Rectal smooth muscle tissue (tissue), 1 donor: ENCODE measurements at regions not wholly inside any gene's neighbourhood (a gene's known extent, or its start where the extent isn't known, plus 50 kb on each side); places are given as distances from the start of the nearest gene placed in this dataset.

Experiments used
- H3K27ac ChIP-seq: one replicate; pipeline ENCODE4 v1.7.0; 2013; ENCODE audit warnings: low read depth, low read length, inconsistent platforms
- H3K27me3 ChIP-seq: one replicate; pipeline ENCODE4 v1.7.0; 2013; ENCODE audit warnings: low read length; ENCODE audit not compliant: control insufficient read depth, insufficient read depth
- H3K36me3 ChIP-seq: one replicate; pipeline ENCODE4 v1.7.0; 2013; ENCODE audit warnings: low read length; ENCODE audit not compliant: control insufficient read depth, insufficient read depth
- H3K4me1 ChIP-seq: one replicate; pipeline ENCODE4 v1.7.0; 2013; ENCODE audit warnings: low read length; ENCODE audit not compliant: control insufficient read depth, insufficient read depth
- H3K4me3 ChIP-seq: one replicate; pipeline ENCODE4 v1.7.0; 2013; ENCODE audit warnings: low read length
- H3K9ac ChIP-seq: one replicate; pipeline ENCODE4 v1.7.0; 2013; ENCODE audit warnings: low read length

GRCh38 chr2:200156166-200156835, 150.2 kb upstream of the SPATS2L start:
- Histone ChIP-seq H3K36me3 (no peaks in the 10 kb centered on the region), H3K27ac (no peak overlapping the region), H3K27me3 (no peaks in the 10 kb centered on the region), H3K9ac (no peak overlapping the region), H3K4me1 (no peaks in the 10 kb centered on the region), H3K4me3 (no peak overlapping the region)

- H3K4me1 ChIP-seq: no peaks in the 10 kb centered on the region
- H3K9ac ChIP-seq: no peak overlapping the region
- no peak overlapping the region for H3K4me3 ChIP-seq
- no peaks in the 10 kb centered on the region for H3K36me3 ChIP-seq
- H3K27ac ChIP-seq: no peak overlapping the region
- H3K27me3 ChIP-seq: no peaks in the 10 kb centered on the region
Measured at GRCh38 chr2:200158647-200159356, 147.7 kb upstream of the SPATS2L start.

DNA sequence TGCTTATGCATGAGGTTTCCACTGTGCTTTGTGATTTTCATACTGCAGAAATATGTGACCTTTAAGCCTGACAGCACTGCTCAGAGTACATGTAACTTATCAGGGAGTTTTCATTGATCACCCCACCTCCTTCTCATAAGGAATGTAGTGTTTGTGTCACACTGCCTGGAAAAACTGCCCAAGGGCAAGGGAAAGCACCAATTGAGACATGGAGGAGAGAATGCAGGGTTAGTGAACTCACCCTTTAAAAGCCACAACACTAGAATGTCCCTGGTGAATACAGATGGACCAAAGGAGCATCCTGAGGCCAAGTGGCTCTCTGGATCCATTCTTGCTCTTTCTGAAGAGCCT, 147.2 kb upstream of the SPATS2L start:
- Histone ChIP-seq H3K4me3 (no peak overlapping the region), H3K4me1 (no peaks in the 10 kb centered on the region), H3K36me3 (no peaks in the 10 kb centered on the region), H3K9ac (no peak overlapping the region), H3K27ac (no peak overlapping the region), H3K27me3 (no peaks in the 10 kb centered on the region)

- no peak overlapping the region for H3K27ac ChIP-seq
- H3K4me3 ChIP-seq: no peak overlapping the region
- H3K27me3 ChIP-seq: no peaks in the 10 kb centered on the region
- H3K9ac ChIP-seq: no peak overlapping the region
- no peaks in the 10 kb centered on the region for H3K4me1 ChIP-seq
- H3K36me3 ChIP-seq: no peaks in the 10 kb centered on the region
Measured at GRCh38 chr2:200159829-200160781, 146.4 kb upstream of the SPATS2L start.

- H3K36me3 ChIP-seq: no peaks in the 10 kb centered on the region
- no peaks in the 10 kb centered on the region for H3K4me1 ChIP-seq
- no peak overlapping the region for H3K9ac ChIP-seq
- no peak overlapping the region for H3K4me3 ChIP-seq
- H3K27me3 ChIP-seq: no peaks in the 10 kb centered on the region
- no peak overlapping the region for H3K27ac ChIP-seq
Measured at GRCh38 chr2:200161458-200161857, 145.0 kb upstream of the SPATS2L start.

DNA sequence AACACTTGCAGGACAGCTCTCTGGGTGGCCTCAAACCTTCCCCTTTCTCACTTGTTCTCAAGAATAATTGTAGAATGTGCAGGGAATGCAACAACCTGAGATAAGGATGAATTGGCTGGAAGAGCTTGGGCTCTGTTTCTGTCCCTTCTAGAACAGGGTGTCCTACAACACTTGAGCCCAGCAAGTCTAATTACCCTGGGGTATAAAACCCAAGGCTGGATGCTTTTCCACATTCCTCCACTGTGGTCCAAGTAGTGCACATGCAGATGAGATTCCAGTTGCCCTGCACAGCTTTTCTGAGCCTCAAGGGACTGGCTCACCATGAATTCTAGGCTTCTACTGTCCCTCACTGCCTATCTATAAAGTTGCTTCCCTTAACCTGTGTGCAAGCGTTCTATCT, 140.8 kb upstream of the SPATS2L start:
- H3K9ac ChIP-seq: no peak overlapping the region
- no peaks in the 10 kb centered on the region for H3K36me3 ChIP-seq
- H3K27me3 ChIP-seq: no peaks in the 10 kb centered on the region
- H3K4me3 ChIP-seq: no peak overlapping the region
- no peak overlapping the region for H3K27ac ChIP-seq
- H3K4me1 ChIP-seq: no peaks in the 10 kb centered on the region

DNA sequence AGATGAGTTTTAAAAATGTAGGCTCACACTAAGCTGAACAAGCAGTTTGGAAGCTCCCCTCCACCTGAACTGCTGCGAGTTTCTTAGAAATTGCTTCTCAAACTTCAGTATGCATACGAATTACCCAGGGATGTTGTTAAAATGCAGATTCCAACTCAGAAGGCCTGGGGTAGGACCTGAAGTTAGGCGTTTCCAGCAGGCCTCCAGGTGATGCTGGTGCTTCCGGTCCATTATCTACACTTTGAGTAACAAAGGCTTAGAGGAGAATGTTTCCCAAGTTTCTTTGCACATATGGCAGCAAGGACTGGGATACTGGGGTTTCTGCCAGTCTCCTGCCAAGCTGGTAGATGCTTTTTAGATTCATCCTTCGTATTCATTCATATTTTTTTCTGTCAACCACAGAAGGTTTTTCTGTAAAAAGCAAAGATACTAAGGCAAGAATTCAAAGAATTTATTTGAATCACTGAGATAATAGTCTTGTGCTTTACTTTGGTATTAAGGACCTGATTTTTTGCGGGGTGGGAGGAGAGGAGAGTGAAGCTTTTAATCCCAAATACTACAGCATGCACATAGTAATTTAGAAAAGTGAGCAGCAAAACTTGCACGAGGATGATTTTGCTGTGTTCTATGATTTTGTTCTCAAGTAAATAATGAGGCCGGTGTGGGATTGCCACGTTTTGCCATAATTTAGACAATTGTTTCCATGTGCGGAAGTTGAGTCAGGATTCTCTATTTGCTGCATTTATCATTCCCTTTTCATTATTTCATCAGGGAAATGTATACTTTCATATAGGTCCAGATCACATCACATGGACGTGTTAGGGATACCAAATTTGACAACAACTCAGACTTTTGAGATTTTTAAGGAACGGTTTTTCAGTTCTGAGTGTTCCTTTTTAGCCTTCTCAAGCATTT, 137.6 kb upstream of the SPATS2L start:
- H3K27ac ChIP-seq: no peak overlapping the region
- H3K9ac ChIP-seq: no peak overlapping the region
- H3K4me3 ChIP-seq: no peak overlapping the region
- no peaks in the 10 kb centered on the region for H3K27me3 ChIP-seq
- H3K4me1 ChIP-seq: no peaks in the 10 kb centered on the region
- H3K36me3 ChIP-seq: no peaks in the 10 kb centered on the region

GRCh38 chr2:200170221-200170620, 136.3 kb upstream of the SPATS2L start:
- Histone ChIP-seq H3K27ac (no peak overlapping the region), H3K9ac (no peak overlapping the region), H3K27me3 (no peaks in the 10 kb centered on the region), H3K4me1 (no peaks in the 10 kb centered on the region), H3K4me3 (no peak overlapping the region), H3K36me3 (no peaks in the 10 kb centered on the region)

- Histone ChIP-seq H3K9ac (no peak overlapping the region), H3K4me3 (no peak overlapping the region), H3K36me3 (no peaks in the 10 kb centered on the region), H3K4me1 (no peaks in the 10 kb centered on the region), H3K27me3 (no peaks in the 10 kb centered on the region), H3K27ac (no peak overlapping the region)
Measured at GRCh38 chr2:200171731-200172482, 134.6 kb upstream of the SPATS2L start.

DNA sequence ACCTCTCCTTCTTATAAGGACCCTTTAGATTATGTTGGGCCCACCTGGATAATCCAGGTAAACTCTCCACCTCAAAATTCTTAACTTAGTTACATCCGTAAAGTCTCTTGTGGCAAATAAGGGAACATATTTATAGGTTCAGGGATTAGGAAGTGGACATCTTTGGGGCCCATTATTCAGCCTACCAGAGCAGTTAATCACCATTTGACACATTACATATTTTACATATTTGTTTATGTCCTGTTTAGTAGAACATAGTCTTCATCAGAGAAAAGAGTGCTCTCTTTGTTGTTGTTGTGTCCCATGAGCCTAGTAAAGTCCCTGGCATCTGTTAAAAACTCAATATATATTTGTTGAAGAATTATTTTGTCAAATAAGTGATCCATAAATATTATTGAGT, 134.0 kb upstream of the SPATS2L start:
- H3K27me3 ChIP-seq: no peaks in the 10 kb centered on the region
- no peaks in the 10 kb centered on the region for H3K36me3 ChIP-seq
- no peak overlapping the region for H3K9ac ChIP-seq
- no peak overlapping the region for H3K4me3 ChIP-seq
- H3K4me1 ChIP-seq: no peaks in the 10 kb centered on the region
- no peak overlapping the region for H3K27ac ChIP-seq

DNA sequence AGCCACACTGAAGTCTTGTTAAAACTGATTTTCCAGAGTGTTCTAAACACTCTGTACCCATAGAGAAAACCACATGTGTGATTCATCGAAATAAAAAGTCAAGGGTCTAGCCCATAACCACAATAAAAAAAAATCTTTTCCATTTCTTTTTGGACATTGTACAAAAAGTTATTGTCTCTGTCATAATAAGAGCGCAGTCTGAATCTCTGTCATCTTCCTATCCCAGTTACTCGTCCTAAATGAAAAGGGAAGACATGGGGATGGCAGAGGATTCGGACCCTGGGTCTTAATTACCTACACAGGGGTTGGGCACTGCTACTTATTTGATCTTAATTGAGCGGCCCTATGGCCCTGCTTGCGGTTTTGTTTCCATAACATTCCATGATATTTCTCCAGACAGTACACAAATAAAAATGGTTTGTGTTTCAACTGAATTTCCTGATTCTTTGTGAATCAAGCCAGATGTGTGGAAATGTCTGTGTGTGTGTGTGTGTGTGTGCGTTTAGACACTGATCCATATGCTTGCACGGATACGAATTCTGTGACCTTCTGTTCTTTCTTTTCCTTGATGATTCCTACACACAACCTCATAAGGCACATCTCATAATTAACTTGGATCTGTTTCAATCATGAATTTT, 133.4 kb upstream of the SPATS2L start:
- H3K4me3 ChIP-seq: no peak overlapping the region
- no peaks in the 10 kb centered on the region for H3K36me3 ChIP-seq
- H3K4me1 ChIP-seq: no peaks in the 10 kb centered on the region
- H3K9ac ChIP-seq: no peak overlapping the region
- H3K27me3 ChIP-seq: no peaks in the 10 kb centered on the region
- H3K27ac ChIP-seq: no peak overlapping the region
